T-cell (primary cell): ENCODE measurements at regions not wholly inside any gene's neighbourhood (a gene's known extent, or its start where the extent isn't known, plus 50 kb on each side); places are given as distances from the start of the nearest gene placed in this dataset.
"Not testable (repeated sequence)": the region's sequence is repeated elsewhere in the genome, so short reads cannot be mapped to it uniquely, and the experiment has no call there.

Experiments
- ATAC-seq, 4 experiments: fragments of 200-7000 bp in 3 of 4; fragments of 150-1000 bp in 1 of 4; cut with Tn5 transposase; replicated peaks in 1 of 4; 1 replicate in 3 of 4; 2 replicates in 1 of 4; pipeline ENCODE4 v1.10.0; 2021; ENCODE audit warnings: moderate library complexity in 3 of 4, mild to moderate bottlenecking in 2 of 4, moderate number of reproducible peaks in 1 of 4
- CTCF ChIA-PET, 2 donors: fragments of 300-600 bp; sonication (Branson Sonifier 250); formaldehyde crosslinking; loops; one replicate each; lab custom pipeline; 2022; ENCODE audit warnings: antibody characterized with exemption in 2 of 2; lab: Charles Lee
- POLR2A ChIA-PET, 2 donors: fragments of 300-600 bp; sonication (Branson Sonifier 250); formaldehyde crosslinking; loops; one replicate each; lab custom pipeline; 2022; ENCODE audit warnings: antibody characterized with exemption in 2 of 2; lab: Charles Lee
- DNase-seq, 35 experiments: peaks; one replicate each; pipeline versions ENCODE4 v3.0.0 to v3.0.0-alpha.2; 2013 to 2023
- H3K27ac ChIP-seq: one replicate; pipeline ENCODE4 v1.5.1; 2013; ENCODE audit warnings: low read length
- H3K27me3 ChIP-seq, 2 experiments: replicated peaks in 1 of 2; 1 replicate in 1 of 2; 2 replicates in 1 of 2; pipeline versions ENCODE4 v1.6.1 to v1.7.0; 2013; ENCODE audit warnings: low read length in 1 of 2, mixed read lengths in 1 of 2; ENCODE audit not compliant: control insufficient read depth in 2 of 2, insufficient read depth in 2 of 2; ENCODE audit errors: extremely low read depth in 1 of 2
- H3K36me3 ChIP-seq, 2 donors: 1 replicate in 1 of 2; 2 replicates in 1 of 2; pipeline versions ENCODE4 v1.6.1 to v1.7.0; 2013; ENCODE audit warnings: low read length in 1 of 2; ENCODE audit not compliant: control insufficient read depth in 2 of 2, insufficient read depth in 1 of 2; ENCODE audit errors: extremely low read depth in 1 of 2
- H3K4me1 ChIP-seq, 2 experiments: 1 replicate in 1 of 2; 2 replicates in 1 of 2; pipeline versions ENCODE4 v1.6.1 to v1.7.0; 2013; ENCODE audit warnings: low read length in 2 of 2, mixed read lengths in 1 of 2; ENCODE audit not compliant: insufficient read depth in 2 of 2, control insufficient read depth in 1 of 2; ENCODE audit errors: extremely low read depth in 1 of 2
- H3K4me3 ChIP-seq, 2 donors: 1 replicate in 1 of 2; 2 replicates in 1 of 2; pipeline versions ENCODE4 v1.5.1 to v1.7.0; 2013; ENCODE audit warnings: mild to moderate bottlenecking in 2 of 2, low read length in 1 of 2, moderate library complexity in 1 of 2; ENCODE audit not compliant: control insufficient read depth in 1 of 2; ENCODE audit errors: extremely low read depth in 1 of 2
- H3K9me3 ChIP-seq: 2 replicates; pipeline ENCODE4 v1.7.0; 2013
- H3K27ac Mint-ChIP-seq, 2 donors: one replicate each; pipeline ENCODE4 v1.8.0; 2020 to 2021; ENCODE audit warnings: mild to moderate bottlenecking in 2 of 2, mixed read lengths in 2 of 2
- H3K27me3 Mint-ChIP-seq, 2 donors: one replicate each; pipeline ENCODE4 v1.8.0; 2021 to 2022; ENCODE audit warnings: mixed read lengths in 2 of 2
- H3K36me3 Mint-ChIP-seq: one replicate; pipeline ENCODE4 v1.8.0; 2021; ENCODE audit warnings: mixed read lengths
- H3K4me1 Mint-ChIP-seq, 3 donors: one replicate each; pipeline ENCODE4 v1.8.0; 2020 to 2022; ENCODE audit warnings: mixed read lengths in 3 of 3, mild to moderate bottlenecking in 1 of 3
- H3K4me3 Mint-ChIP-seq, 3 donors: one replicate each; pipeline ENCODE4 v1.8.0; 2020 to 2022; ENCODE audit warnings: mild to moderate bottlenecking in 3 of 3, mixed read lengths in 3 of 3, moderate library complexity in 3 of 3
- H3K9me3 Mint-ChIP-seq, 3 donors: one replicate each; pipeline ENCODE4 v1.8.0; 2020 to 2022; ENCODE audit warnings: mixed read lengths in 3 of 3
- WGBS: methylation state at CpG from one replicate; pipeline ENCODE4 v1.1.5; 2013; ENCODE audit warnings: missing lambda C conversion rate; ENCODE audit not compliant: insufficient coverage; 5-methylcytosine and 5-hydroxymethylcytosine counted together

- Mint-ChIP-seq H3K27ac (no peak overlapping the region), H3K36me3 (no peaks in the 10 kb centered on the region), H3K4me1 (no peaks in the 10 kb centered on the region), H3K4me3 (no peak overlapping the region), H3K27me3 (peaks cover 4 to 10% of the 10 kb centered on the region in 2 donors), H3K9me3 (peaks cover 0 to 7% (median 7%) of the 10 kb centered on the region in 3 donors)
- no peaks in the 10 kb centered on the region for H3K4me1 ChIP-seq
- CTCF ChIA-PET, result no interaction called here
- peaks cover 0 to 4% of the 10 kb centered on the region in 2 experiments for H3K27me3 ChIP-seq
- no peak for ATAC-seq
- H3K4me3 ChIP-seq, result no peak overlapping the region
- no peaks in the 10 kb centered on the region for H3K36me3 ChIP-seq
- no peak overlapping the region for H3K27ac ChIP-seq
- H3K9me3 ChIP-seq, result no peaks in the 10 kb centered on the region
- POLR2A ChIA-PET, result no interaction called here
- DNase-seq, result no peak
- WGBS, result 86% methylated on average over 11 of the region's 17 CpGs
Observed at GRCh38 chr12:125860672-125861288, 795.5 kb downstream of the AACS start.

GRCh38 chr12:125861299-125862281 is 796.4 kb downstream of the AACS start:
- WGBS, result 47% methylated on average over 54 of the region's 68 CpGs
- Histone ChIP-seq H3K27me3 (peaks cover 0 to 4% of the 10 kb centered on the region in 2 experiments), H3K4me3 (no peak overlapping the region), H3K27ac (no peak overlapping the region), H3K36me3 (no peaks in the 10 kb centered on the region), H3K4me1 (no peaks in the 10 kb centered on the region), H3K9me3 (no peaks in the 10 kb centered on the region)
- Mint-ChIP-seq H3K27ac (no peak overlapping the region), H3K9me3 (peaks cover 0 to 9% (median 7%) of the 10 kb centered on the region in 3 donors), H3K4me1 (no peaks in the 10 kb centered on the region), H3K4me3 (no peak overlapping the region), H3K36me3 (no peaks in the 10 kb centered on the region), H3K27me3 (peaks cover 4 to 10% of the 10 kb centered on the region in 2 donors)
- DNase-seq (no peak), ATAC-seq (no peak)
- POLR2A ChIA-PET, result interaction anchor here in 1 of 2 donors (0.6 kb wide), 1 partner anchor 7 kb away, joined by 4 read pairs; no protein-coding TSS in a partner anchor
- CTCF ChIA-PET, result no interaction called here

GRCh38 chr12:125865236-125865635 is 800.0 kb downstream of the AACS start:
- H3K27me3 ChIP-seq, POLR2A ChIA-PET, H3K36me3 Mint-ChIP-seq, CTCF ChIA-PET, H3K27ac Mint-ChIP-seq, H3K4me3 ChIP-seq, H3K4me1 ChIP-seq, H3K27ac ChIP-seq, ATAC-seq, H3K27me3 Mint-ChIP-seq, H3K9me3 ChIP-seq, H3K4me1 Mint-ChIP-seq, H3K36me3 ChIP-seq, DNase-seq, H3K4me3 Mint-ChIP-seq: not testable (repeated sequence)
- peaks cover 0 to 19% (median 14%) of the 10 kb centered on the region in 3 donors for H3K9me3 Mint-ChIP-seq
- WGBS, result 85% methylated on average over 4 of the region's 6 CpGs

GRCh38 chr12:125871811-125872594 is 806.8 kb downstream of the AACS start:
- POLR2A ChIA-PET, result no interaction called here
- H3K27me3 Mint-ChIP-seq, result peaks cover 0 to 3% of the 10 kb centered on the region in 2 donors
- H3K4me1 Mint-ChIP-seq, result no peaks in the 10 kb centered on the region
- no peak overlapping the region for H3K4me3 Mint-ChIP-seq
- H3K27me3 ChIP-seq, result no peaks in the 10 kb centered on the region
- ATAC-seq, result no peak
- no peak for DNase-seq
- H3K27ac Mint-ChIP-seq, result no peak overlapping the region
- no peak overlapping the region for H3K4me3 ChIP-seq
- whole genome bisulfite sequencing, result 90% methylated on average over 9 of the region's 9 CpGs
- no peaks in the 10 kb centered on the region for H3K36me3 ChIP-seq
- H3K9me3 ChIP-seq, result no peaks in the 10 kb centered on the region
- H3K27ac ChIP-seq, result no peak overlapping the region
- CTCF ChIA-PET, result no interaction called here
- no peaks in the 10 kb centered on the region for H3K4me1 ChIP-seq
- peaks cover 4 to 12% (median 11%) of the 10 kb centered on the region in 3 donors for H3K9me3 Mint-ChIP-seq
- no peaks in the 10 kb centered on the region for H3K36me3 Mint-ChIP-seq

- Mint-ChIP-seq H3K27ac (no peak overlapping the region), H3K27me3 (peaks cover 0 to 3% of the 10 kb centered on the region in 2 donors), H3K4me1 (no peaks in the 10 kb centered on the region), H3K36me3 (no peaks in the 10 kb centered on the region), H3K9me3 (peaks cover 0 to 12% (median 5%) of the 10 kb centered on the region in 3 donors), H3K4me3 (no peak overlapping the region)
- Histone ChIP-seq H3K36me3 (no peaks in the 10 kb centered on the region), H3K9me3 (no peaks in the 10 kb centered on the region), H3K27ac (no peak overlapping the region), H3K4me3 (no peak overlapping the region), H3K27me3 (no peaks in the 10 kb centered on the region), H3K4me1 (no peaks in the 10 kb centered on the region)
- no peak for ATAC-seq
- no peak for DNase-seq
- ChIA-PET CTCF (no interaction called here), POLR2A (no interaction called here)
- WGBS, result 75% methylated on average over 2 of the region's 5 CpGs
Observed at GRCh38 chr12:125873016-125873415, 807.8 kb downstream of the AACS start.

GRCh38 chr12:125878483-125878882 is 813.2 kb downstream of the AACS start:
- no peak for DNase-seq
- no peaks in the 10 kb centered on the region for H3K36me3 ChIP-seq
- 37% methylated on average over 3 of the region's 4 CpGs for WGBS
- H3K4me3 ChIP-seq, result no peak overlapping the region
- no peaks in the 10 kb centered on the region for H3K4me1 ChIP-seq
- H3K27me3 ChIP-seq, result no peaks in the 10 kb centered on the region
- POLR2A ChIA-PET, result no interaction called here
- H3K27me3 Mint-ChIP-seq, result peaks cover 0 to 3% of the 10 kb centered on the region in 2 donors
- H3K9me3 Mint-ChIP-seq, result peaks cover 0 to 9% (median 0%) of the 10 kb centered on the region in 3 donors
- CTCF ChIA-PET, result no interaction called here
- H3K4me3 Mint-ChIP-seq, result no peak overlapping the region
- H3K27ac ChIP-seq, result no peak overlapping the region
- no peak overlapping the region for H3K27ac Mint-ChIP-seq
- ATAC-seq, result no peak
- H3K36me3 Mint-ChIP-seq, result no peaks in the 10 kb centered on the region
- no peaks in the 10 kb centered on the region for H3K9me3 ChIP-seq
- no peaks in the 10 kb centered on the region for H3K4me1 Mint-ChIP-seq
